ENCODE measurements at regions not wholly inside any gene's neighbourhood (a gene's known extent, or its start where the extent isn't known, plus 50 kb on each side); places are given as distances from the start of the nearest gene placed in this dataset.

DNA sequence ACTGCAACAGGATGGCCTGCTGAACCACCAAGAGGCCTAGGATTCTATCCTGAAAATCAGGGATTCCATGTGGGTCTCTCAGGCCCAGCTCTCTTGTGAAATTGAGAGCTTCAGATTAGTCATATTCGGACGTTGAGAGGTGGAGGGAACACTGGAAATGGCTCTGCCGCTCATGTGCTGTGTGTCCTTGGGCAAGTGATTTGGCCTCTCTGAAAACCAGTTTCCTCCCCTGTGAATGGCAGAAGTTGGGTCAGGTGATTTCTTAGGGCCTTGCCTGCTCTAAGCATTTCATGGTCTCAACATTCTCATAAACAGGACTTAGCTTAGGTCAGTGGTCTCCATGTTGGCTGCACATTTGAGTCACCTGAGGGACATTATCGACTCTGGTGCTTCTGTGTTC lies 470.1 kb downstream of the PREX1 start:
- Histone ChIP-seq H3K4me1 (ENCODE audit: insufficient read depth, low read length) (no peaks in the 10 kb centered on the region), H3K9me3 (ENCODE audit: low read depth, low read length) (no peaks in the 10 kb centered on the region), H3K4me3 (ENCODE audit: low read length) (no peak overlapping the region), H3K27me3 (ENCODE audit: insufficient read depth, low read length) (no peaks in the 10 kb centered on the region)

DNA sequence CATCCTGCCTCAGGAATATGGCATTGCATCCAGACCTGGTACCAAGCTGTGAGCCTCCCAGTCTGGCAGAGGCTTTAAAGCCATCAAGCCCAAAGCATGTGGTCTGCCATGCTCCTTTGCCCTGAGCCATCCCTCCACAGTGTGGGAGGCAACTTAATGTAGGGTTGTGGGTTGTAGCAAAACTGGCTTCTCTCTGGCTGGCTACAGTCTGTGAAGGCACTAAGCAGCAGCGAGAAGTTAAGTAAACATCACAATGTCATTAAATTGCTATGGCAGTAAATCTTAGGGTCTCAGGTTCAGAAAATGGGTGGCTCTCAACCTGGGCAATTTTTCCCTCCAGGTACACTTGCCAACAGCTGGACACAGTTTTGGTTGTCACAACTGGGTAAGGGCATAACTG lies 472.9 kb downstream of the PREX1 start:
- Histone ChIP-seq H3K9me3 (ENCODE audit: low read depth, low read length) (no peaks in the 10 kb centered on the region), H3K4me1 (ENCODE audit: insufficient read depth, low read length) (no peaks in the 10 kb centered on the region), H3K27me3 (ENCODE audit: insufficient read depth, low read length) (no peaks in the 10 kb centered on the region), H3K4me3 (ENCODE audit: low read length) (no peak overlapping the region)

DNA sequence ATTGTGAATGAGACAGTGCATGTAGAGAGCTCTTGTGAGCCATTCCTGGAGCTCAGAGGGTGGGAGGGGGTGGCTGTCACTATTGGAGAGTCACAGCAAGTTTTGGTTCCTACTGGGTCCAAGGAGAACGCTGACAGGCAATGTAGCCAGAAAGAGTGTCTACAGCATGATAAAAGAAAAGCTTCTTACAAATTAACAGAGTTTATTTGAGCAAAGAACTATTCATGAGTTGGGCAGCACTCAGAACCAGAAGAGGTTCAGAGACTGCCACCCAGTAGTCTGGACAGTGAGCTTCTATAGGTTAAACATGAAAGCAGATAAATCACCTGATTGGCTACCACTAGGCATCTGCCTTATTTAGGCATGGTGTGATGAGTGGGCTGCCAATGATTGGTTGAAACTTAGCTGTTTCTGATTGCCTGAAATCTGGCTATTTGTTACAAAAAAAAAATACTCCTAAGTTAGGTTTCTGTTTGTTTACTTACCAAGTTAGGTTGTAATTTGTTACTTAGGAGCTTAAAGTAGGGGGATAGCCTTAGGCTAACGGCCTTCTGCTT lies 473.4 kb downstream of the PREX1 start:
- H3K9me3 ChIP-seq (ENCODE audit: low read depth, low read length): no peaks in the 10 kb centered on the region
- no peak overlapping the region for H3K4me3 ChIP-seq (ENCODE audit: low read length)
- no peaks in the 10 kb centered on the region for H3K27me3 ChIP-seq (ENCODE audit: insufficient read depth, low read length)
- no peaks in the 10 kb centered on the region for H3K4me1 ChIP-seq (ENCODE audit: insufficient read depth, low read length)

DNA sequence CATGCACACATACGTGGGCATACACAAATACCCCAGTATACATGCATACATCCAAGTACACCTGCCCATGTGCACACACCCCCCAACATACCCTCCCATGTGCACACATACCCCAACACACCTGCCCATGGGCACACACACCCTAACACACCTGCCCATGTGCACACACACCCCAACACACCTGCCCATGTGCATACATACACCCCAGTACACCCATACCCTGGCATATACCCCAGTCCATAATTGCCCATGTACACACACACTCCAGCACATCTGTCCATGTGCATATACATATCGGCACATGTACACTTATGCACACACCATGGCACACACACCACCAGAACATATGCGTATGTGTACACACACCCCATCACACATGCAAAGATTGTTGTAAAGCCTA lies 475.2 kb downstream of the PREX1 start:
- H3K4me3 ChIP-seq (ENCODE audit: low read length): no peak overlapping the region
- H3K4me1 ChIP-seq (ENCODE audit: insufficient read depth, low read length): no peaks in the 10 kb centered on the region
- H3K27me3 ChIP-seq (ENCODE audit: insufficient read depth, low read length): peaks cover 4% of the 10 kb centered on the region
- H3K9me3 ChIP-seq (ENCODE audit: low read depth, low read length): no peaks in the 10 kb centered on the region

DNA sequence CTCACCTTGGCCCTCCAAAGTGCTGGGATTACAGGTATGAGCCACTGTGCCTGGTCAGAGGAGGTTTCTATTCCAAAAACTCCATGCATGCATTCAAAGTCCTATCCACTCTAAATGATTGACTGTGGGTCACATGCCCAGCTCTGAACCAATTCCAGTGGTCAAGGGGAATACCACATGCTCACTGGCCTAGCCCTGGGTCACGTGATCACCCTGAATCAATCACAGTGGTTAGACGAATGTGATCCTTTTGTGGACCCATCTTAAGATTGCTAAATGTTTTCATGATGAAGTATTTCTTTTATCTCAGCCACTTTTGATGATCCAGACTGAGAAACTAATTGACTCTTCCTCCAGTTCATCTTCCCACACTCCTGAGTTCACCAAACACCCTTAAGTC lies 475.8 kb downstream of the PREX1 start:
- Histone ChIP-seq H3K4me1 (ENCODE audit: insufficient read depth, low read length) (no peaks in the 10 kb centered on the region), H3K27me3 (ENCODE audit: insufficient read depth, low read length) (peaks cover 6% of the 10 kb centered on the region), H3K4me3 (ENCODE audit: low read length) (no peak overlapping the region), H3K9me3 (ENCODE audit: low read depth, low read length) (no peaks in the 10 kb centered on the region)

DNA sequence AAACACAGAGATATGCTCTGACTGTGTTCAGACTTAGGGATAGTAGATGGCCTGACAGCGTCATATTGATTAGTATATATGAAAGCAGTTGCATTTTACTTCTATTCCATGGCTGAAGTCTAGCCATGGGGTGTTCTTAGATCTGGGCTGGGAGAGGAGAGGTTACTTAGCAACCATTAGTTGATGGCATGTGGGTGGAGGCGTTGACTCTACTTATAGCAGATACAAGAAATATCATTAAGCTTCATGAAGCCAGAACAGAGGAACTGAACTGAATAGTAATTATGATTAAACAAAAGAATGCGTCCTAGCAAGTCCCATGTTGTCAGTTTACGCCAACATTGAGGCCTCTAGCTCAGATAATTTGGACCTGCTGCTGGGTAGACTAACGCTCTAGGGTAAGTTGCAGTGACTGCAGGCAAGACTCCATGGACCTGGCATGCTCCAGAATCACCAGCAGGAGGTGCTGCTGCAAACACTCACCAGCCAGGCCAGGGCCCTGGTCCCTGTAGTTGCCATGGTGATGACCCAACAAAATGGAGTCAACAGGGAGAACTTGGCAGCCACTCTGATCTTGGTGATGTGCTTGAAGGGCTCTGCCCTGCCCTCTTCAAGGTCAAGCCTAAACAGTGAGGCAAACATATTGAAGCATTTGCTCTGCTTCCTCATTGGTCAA lies 477.3 kb downstream of the PREX1 start:
- Histone ChIP-seq H3K27me3 (ENCODE audit: insufficient read depth, low read length) (peaks cover 6% of the 10 kb centered on the region), H3K9me3 (ENCODE audit: low read depth, low read length) (no peaks in the 10 kb centered on the region), H3K4me1 (ENCODE audit: insufficient read depth, low read length) (no peaks in the 10 kb centered on the region)

DNA sequence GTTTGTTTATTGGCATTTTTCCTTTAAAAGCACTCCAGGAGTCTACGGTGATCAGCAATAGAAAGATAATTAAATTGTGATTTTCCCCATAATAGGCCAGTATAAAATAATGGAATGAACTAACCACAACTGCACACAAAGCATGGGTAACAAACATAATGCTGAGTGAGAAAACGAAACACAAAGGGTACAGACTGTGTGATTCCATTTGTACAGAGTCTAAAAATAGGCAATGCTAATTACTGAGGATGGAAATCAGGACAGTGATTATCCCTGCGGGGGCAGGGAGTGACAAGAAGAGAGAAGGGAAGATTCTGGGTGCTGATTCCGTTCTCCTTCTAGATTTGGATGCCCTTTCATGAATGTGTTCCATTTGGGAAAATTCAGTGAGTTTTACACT lies 478.1 kb downstream of the PREX1 start:
- Histone ChIP-seq H3K4me3 (ENCODE audit: low read length) (no peak overlapping the region), H3K9me3 (ENCODE audit: low read depth, low read length) (no peaks in the 10 kb centered on the region), H3K27me3 (ENCODE audit: insufficient read depth, low read length) (peaks cover 6% of the 10 kb centered on the region)

More for the DNA sequence above, 477.3 kb downstream of the PREX1 start:
- H3K4me3 ChIP-seq (ENCODE audit: low read length): no peak overlapping the region

DNA sequence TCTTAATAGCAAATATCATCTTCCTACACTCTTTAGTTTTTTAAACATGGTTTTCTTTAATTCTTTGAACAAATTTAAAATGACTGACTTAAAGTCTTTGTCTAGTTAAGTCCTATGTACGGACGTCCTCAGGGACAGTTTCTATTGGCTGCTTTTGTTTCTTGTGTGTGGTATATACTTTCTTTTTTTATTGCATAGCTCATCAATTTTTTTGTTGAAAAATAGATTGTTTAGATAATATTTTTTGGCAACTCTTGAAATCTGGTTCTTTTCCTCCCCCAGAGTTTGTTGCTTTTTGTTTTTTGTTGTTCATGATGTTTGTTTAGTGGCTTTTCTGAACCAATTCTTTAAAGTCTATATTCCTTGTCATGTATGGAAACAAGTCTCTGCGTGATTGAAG lies 479.8 kb downstream of the PREX1 start:
- no peaks in the 10 kb centered on the region for H3K9me3 ChIP-seq (ENCODE audit: low read depth, low read length)
- H3K27me3 ChIP-seq (ENCODE audit: insufficient read depth, low read length): peaks cover 6% of the 10 kb centered on the region
- no peaks in the 10 kb centered on the region for H3K4me1 ChIP-seq (ENCODE audit: insufficient read depth, low read length)
- H3K4me3 ChIP-seq (ENCODE audit: low read length): no peak overlapping the region

More for the DNA sequence above, 478.1 kb downstream of the PREX1 start:
- H3K4me1 ChIP-seq (ENCODE audit: insufficient read depth, low read length): no peaks in the 10 kb centered on the region

DNA sequence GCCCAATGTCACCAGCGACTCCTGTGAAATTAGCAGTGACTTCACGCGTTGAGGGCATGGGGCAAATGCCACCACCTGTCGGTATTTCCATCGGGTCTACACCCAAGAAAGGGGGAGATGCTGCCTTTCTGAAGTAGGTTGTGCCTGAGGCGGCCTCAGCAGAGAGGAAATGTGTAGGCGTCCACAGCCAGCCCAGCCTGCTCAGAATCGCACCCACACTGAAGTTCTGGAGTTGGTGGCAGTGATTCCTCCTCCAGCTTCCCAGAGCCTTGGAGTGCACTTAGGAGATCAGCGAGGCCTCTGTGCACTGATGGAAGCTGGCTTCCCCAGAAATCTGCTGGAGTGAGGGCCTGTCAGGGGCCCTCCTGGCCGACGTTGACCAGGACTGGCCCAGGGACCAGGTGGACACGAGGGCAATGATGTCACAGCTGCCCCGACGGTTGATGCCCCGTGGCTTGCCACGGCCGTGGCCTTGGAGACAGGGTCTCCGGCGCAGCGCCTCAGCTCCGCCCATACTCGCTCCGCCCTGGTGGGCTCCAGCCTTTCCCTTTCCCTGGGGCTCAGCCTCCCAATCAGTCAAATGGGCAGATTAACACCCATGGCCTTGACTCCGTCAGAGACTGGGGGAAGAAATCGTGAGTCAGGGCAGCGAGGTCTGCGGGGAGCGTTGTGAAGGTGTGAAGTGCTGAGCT lies 484.8 kb downstream of the PREX1 start:
- H3K4me1 ChIP-seq (ENCODE audit: insufficient read depth, low read length): no peaks in the 10 kb centered on the region
- no peak overlapping the region for H3K4me3 ChIP-seq (ENCODE audit: low read length)

DNA sequence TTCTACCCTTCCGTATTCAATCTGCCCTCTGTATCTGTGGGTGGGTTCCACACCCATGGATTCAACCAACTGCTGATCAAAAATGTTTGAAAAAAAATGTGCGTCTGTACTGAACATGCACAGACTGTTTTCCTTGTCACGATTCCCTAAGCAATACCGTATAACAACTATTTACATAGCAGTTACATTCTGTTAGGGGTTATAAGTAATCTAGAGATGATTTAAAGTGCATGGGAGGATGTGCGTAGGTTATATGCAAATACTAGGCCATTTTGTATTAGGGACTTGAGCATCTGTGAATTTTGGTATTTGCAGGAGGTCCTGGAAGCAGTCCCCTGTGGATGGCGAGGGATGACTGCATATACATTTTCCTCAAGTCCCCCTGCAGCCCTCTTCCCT lies 486.9 kb downstream of the PREX1 start:
- H3K4me1 ChIP-seq (ENCODE audit: insufficient read depth, low read length): no peaks in the 10 kb centered on the region
- H3K9me3 ChIP-seq (ENCODE audit: low read depth, low read length): no peaks in the 10 kb centered on the region
- no peak overlapping the region for H3K4me3 ChIP-seq (ENCODE audit: low read length)
- H3K27me3 ChIP-seq (ENCODE audit: insufficient read depth, low read length): no peaks in the 10 kb centered on the region

More for the DNA sequence above, 484.8 kb downstream of the PREX1 start:
- peaks cover 2% of the 10 kb centered on the region for H3K27me3 ChIP-seq (ENCODE audit: insufficient read depth, low read length)
- no peaks in the 10 kb centered on the region for H3K9me3 ChIP-seq (ENCODE audit: low read depth, low read length)

DNA sequence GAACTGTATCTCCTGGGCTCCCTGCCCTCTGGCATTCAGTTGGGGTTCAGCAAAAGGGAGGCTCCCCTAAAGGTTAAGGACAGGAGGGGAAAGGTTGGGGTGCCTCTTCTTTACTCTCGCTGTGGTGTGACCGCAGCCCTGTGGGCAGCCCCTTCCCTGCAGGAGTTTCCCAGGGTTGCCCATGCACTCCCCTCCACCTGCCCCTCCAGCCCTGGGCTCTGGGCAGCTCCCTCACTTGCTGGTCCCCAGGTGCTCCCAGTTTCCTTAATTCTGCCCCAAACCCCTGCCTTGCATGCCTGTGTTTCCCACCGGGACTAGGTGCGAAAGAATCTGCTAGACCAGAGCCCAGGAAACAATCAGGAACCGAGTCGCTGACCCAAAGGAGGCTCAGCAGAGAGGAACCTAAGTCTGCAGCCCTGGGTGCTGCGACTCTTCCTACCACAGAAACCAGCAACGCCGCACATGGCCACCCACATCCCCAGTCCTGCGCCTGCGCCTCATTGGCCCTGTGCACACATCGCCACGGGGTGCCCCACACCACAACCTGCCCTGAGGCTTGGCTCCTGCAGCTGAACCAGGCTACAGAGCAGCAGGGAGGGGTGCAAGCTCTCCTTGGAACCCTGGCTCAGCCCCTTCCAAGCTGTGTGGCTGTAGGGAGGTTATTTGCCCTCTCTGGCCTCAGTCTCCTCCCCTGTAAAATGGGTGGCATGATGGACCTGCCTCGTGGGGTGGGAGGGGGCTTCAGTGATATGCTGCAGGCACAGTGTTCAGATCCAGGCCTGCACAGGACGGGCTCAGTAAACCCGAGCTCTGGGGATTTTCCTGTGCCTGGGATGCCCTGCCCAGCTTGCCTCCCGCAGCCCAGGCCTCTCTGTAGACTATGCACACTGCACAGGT lies 487.6 kb downstream of the PREX1 start:
- H3K4me3 ChIP-seq (ENCODE audit: low read length): no peak overlapping the region
- no peaks in the 10 kb centered on the region for H3K27me3 ChIP-seq (ENCODE audit: insufficient read depth, low read length)
- H3K4me1 ChIP-seq (ENCODE audit: insufficient read depth, low read length): no peaks in the 10 kb centered on the region
- H3K9me3 ChIP-seq (ENCODE audit: low read depth, low read length): no peaks in the 10 kb centered on the region

DNA sequence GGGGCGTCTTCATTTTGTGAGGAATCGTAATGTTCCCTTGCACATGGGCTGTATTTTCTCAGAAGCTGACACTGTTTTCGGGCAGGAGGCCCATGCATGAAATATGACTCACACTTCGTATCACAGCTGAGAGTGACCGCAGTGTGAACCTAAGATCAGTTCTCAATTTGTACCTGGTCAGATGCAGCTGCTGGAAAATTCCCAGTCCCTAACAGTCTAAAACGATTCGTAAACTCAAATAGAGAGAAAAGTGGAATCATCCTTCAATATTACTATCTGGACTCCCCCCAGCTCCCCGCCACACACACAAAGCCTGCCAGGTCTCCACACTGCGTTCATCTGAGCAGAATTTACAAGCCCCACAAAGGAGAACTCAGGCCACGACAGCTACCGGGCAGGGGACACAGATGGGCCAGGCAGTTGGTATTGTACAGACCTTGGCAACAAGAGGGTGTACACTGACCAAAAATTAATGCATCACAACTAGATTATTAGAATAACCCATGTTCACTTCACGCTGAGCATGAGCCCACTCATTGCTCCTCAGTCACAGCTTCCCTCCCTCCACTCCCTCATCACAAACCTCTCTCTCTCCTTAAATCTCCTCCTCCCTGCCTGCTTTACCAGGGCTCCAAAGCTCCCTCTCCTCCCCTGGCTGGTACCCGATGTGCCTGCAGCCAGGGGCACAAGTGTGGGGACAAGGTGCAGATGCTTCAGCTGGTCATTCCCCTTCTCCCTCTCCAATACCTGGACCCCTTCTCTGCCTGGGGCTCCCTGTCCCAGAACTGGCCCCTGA lies 488.4 kb downstream of the PREX1 start:
- H3K27me3 ChIP-seq (ENCODE audit: insufficient read depth, low read length): no peaks in the 10 kb centered on the region
- no peaks in the 10 kb centered on the region for H3K9me3 ChIP-seq (ENCODE audit: low read depth, low read length)
- H3K4me3 ChIP-seq (ENCODE audit: low read length): no peak overlapping the region
- no peaks in the 10 kb centered on the region for H3K4me1 ChIP-seq (ENCODE audit: insufficient read depth, low read length)

DNA sequence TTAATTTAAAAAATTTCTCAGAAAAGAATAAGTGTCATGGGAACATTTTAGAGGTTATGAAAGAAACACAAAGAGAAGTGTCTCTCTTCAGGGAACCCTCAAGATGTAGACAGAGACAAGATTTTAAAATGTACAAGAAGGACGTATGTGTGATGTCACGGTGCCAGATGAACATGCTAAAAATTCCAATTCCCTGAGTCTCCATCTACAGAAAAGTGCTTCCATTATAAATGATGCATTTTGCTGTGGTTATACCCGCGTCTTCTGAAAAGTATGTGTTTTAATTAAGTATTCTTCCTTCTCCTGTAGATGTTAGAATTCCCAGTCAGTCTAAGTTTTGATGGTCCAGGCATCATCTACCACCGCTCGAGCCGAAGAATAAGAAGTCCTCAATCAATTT lies 489.1 kb downstream of the PREX1 start:
- Histone ChIP-seq H3K4me3 (ENCODE audit: low read length) (no peak overlapping the region), H3K9me3 (ENCODE audit: low read depth, low read length) (no peaks in the 10 kb centered on the region), H3K27me3 (ENCODE audit: insufficient read depth, low read length) (no peaks in the 10 kb centered on the region), H3K4me1 (ENCODE audit: insufficient read depth, low read length) (no peaks in the 10 kb centered on the region)

DNA sequence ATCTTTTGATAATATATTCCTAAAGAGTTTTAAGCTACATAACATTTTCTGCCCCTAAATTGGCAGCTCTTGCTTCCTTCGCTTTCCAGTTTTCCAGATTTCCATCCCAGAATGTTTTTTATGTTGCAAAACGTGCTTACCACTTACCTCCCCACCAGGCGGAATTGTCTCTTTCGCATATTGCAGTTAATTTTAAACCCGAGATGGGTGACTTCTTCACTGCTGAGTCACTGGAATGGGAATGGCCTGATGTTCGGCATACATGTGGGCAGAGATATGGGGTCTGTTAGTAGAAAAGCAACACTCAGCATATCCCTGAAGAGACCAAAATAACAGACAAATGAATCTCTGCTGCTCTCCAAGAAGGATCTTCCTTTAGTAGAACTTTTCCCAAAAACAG lies 491.2 kb downstream of the PREX1 start:
- no peaks in the 10 kb centered on the region for H3K4me1 ChIP-seq (ENCODE audit: insufficient read depth, low read length)
- no peaks in the 10 kb centered on the region for H3K9me3 ChIP-seq (ENCODE audit: low read depth, low read length)
- no peaks in the 10 kb centered on the region for H3K27me3 ChIP-seq (ENCODE audit: insufficient read depth, low read length)
- H3K4me3 ChIP-seq (ENCODE audit: low read length): no peak overlapping the region
